ENCODE measurements at regions not wholly inside any gene's neighbourhood (a gene's known extent, or its start where the extent isn't known, plus 50 kb on each side); places are given as distances from the start of the nearest gene placed in this dataset.
"Not testable (repeated sequence)": the region's sequence is repeated elsewhere in the genome, so short reads cannot be mapped to it uniquely, and the experiment has no call there.

DNA sequence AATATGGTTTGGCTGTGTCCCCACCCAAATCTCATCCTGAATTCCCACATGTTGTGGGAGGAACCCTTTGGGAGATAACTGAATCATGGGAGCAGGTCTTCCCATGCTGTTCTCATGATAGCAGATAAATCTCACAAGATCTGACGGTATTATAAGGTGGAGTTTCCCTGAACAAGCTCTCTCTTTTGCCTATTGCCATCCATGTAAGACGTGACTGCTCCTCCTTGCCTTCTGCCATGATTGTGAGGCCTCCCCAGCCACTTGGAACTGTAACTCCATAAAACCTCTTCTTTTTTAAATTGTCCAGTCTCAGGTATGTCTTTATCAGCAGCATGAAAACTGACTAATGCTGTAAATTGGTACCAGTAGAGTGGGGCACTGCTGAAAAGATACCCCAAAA lies 103.3 kb upstream of the LYPLAL1 start:
- not testable (repeated sequence) for DNase-seq

- no peak for DNase-seq
Measured at GRCh38 chr1:219071209-219071608, 102.5 kb upstream of the LYPLAL1 start.

DNA sequence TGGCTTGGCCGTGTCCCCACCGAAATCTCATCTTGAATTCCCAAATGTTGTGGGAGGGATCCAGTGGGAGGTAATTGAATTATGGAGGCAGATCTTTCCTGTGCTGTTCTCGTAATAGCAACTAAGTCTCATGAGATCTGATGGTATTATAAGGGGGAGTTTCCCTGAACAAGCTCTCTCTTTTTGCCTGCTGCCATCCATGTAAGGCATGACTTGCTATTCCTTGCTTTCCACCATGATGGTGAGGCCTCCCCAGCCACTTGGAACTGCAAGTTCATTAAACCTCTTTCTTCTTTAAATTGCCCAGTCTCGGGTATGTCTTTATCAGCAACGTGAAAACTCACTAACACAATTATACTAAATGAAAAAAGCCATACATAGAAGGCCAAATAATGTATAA lies 101.3 kb upstream of the LYPLAL1 start:
- no peak for DNase-seq

GRCh38 chr1:219074084-219074728 lies 99.5 kb upstream of the LYPLAL1 start:
- no peak for DNase-seq

DNA sequence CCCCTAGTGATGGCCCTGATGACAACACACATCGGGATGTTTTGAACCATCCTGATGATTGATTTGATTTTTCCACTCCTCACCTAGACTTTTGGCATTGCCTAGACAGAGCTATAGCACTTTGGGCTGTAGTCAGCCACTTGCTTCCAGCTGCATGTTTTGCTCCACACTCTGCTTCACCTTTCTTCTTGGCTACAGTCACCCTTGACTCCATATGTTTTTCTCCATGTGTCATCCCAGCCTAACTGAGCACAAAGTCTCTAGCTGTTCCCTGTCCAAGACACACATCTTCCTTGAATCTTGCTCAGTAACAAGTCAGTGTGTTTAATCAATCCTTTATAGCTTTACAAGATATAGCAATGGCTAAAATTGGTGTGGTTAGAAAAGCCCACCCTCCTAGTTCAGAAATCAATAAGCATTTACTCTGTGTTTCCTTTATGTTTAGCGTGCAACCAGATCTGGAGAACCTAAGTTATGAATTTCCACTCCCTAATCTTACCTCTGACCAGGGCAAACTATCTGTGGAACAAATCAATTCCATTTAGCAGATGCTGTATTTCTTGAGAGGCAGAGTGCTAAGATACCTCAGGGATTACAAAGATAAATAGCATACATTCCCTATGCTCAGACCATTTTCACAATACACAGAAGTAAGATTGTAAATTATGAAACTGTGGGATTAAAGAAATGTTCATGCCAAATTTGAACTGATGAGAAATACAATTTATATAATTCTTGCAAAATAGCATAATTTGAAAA lies 98.4 kb upstream of the LYPLAL1 start:
- DNase-seq = no peak

- DNase-seq = no peak
Measured at GRCh38 chr1:219076326-219076937, 97.2 kb upstream of the LYPLAL1 start.

DNA sequence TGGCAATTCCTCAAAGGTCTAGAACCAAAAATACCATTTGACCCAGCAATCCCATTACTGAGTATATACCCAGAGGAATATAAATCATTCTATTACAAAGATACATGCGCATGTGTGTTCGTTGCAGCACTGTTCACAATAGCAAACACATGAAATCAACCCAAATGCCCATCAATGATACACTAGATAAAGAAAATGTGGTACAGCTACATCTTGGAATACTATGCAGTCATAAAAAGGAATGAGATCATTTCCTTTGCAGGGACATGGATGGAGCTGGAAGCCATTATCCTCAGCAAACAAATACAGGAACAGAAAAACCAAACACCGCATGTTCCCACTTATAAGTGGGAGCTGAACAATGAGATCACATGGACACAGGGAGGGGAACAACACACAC lies 95.9 kb upstream of the LYPLAL1 start:
- DNase-seq = not testable (repeated sequence)

DNA sequence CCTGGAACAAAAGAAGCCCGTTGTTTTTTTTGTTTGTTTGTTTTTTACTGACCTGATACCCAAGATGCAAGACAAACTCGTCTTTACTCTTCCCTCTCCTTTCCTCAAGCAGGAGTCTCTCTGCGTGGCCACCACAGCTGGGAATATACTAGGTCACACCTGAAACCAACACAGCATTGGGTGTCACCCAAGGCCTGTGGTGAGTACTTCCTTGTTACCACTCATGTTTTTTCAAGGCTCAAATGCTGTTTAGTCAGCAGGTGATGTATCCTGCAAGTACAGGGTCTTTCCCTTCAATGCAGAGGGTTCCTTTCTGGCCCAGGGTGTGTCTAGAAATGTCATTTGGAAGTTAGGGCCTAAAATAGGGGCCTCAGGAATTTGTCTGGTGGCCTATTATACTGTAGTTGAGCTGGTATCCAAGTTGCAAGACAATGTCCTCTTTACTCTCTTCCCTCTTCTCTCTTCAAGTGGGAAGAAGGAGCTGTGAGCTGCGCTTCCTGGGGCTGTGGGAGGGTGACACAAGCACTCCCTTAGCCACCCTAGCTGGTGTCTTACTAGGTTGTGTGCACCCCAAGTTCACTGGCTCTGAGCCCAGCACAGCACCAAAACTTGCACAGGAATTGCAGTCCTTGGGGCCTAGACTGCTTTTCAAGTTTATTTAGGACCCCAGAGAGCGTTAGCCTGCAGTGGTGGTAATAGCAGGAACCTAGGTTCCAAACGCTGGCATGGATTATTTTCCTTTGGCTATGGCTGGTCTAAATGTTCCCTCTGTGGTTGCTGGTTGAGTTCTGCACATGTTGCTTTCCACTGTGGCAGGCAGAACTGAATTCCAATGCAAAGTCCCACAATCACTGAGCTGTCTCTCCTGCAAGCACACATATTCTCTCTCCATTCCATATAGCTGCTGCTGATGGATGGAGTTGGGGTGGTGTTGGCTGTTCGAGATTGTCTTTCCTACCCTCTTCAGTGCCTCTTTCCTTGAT lies 91.4 kb upstream of the LYPLAL1 start:
- DNase-seq = no peak

DNA sequence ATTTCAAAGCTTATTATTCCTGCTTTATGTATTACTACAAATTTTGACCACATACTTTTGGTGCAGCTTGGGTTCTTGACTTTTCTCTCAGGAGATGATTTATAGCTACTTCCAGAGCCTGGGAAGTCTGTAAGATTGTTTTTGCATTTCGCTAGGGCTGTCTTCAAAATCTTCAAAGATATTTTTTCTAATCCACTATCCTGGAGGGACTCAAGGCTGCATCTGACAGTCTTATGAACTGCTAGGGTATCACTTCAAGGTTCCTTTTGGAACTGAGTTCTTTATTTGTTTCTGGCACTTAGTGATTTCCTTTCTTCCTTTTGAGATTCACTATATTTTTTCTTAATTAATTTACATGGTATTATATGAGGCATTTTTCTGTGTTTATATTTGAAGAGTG lies 90.0 kb upstream of the LYPLAL1 start:
- DNase-seq = no peak

DNA sequence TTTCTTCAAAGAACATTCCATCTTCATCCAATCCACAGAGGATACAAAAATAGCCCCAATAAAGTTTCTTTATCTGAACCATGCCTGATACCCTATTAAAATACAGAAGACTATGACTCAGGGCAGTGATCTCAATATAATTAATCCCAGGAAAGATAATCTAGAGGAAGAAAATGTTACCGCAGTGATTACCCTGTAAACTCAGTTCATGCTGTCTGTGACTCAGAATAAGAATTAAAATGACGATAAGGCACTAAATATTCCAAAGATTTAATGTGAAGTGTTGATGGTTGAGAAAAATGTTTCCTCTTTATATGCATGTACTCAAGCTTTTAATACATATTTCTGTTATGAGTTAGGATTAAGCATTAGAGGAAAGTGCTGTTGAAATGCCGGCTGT lies 88.6 kb upstream of the LYPLAL1 start:
- DNase-seq = no peak

DNA sequence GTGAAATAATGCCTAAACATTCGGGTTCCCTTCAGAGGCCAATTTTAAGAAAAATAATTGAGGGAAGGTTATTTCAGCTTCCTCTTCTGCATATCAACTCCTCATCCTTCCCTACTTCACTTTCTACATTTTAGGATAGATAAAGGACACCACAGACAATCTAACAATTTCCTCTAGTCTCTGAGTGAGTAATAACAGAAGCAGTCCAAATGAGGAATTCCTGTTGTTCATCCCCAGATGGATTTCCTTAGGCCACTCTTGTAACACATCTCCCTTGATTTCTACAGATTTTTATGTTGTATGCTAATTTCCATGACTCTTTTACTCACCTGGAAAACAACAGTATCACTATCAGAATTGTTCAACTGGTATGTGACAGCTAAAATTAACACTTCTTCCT lies 87.7 kb upstream of the LYPLAL1 start:
- DNase-seq = no peak

GRCh38 chr1:219086956-219087469 lies 86.7 kb upstream of the LYPLAL1 start:
- DNase-seq = no peak

GRCh38 chr1:219088778-219089557 lies 84.7 kb upstream of the LYPLAL1 start:
- DNase-seq = no peak

DNA sequence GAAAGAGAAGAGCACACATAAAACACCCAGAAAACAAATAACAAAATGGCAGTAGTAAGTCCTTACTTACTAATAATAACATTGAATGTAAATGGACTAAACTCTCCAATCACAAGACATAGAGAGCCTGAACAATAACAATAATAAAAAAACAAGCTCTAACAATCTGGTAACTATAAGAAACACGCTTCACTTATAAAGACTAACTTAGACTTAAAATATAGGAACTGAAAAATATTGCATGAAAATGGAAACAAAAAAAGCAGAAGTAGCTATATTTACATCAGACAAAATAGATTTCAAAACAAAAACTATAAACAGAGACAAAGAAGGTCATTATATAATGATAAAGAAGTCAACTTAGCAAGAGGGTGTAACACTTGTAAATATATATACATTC lies 83.1 kb upstream of the LYPLAL1 start:
- no peak for DNase-seq

GRCh38 chr1:219092206-219092605 lies 81.5 kb upstream of the LYPLAL1 start:
- no peak for DNase-seq

- no peak for DNase-seq
Measured at GRCh38 chr1:219099307-219099706, 74.4 kb upstream of the LYPLAL1 start.

- DNase-seq = no peak
Measured at GRCh38 chr1:219100059-219100458, 73.6 kb upstream of the LYPLAL1 start.

- DNase-seq = not testable (repeated sequence)
Measured at GRCh38 chr1:219102466-219102865, 71.2 kb upstream of the LYPLAL1 start.

- no peak for DNase-seq
Measured at GRCh38 chr1:219105893-219106292, 67.8 kb upstream of the LYPLAL1 start.

- no peak for DNase-seq
Measured at GRCh38 chr1:219109424-219110018, 64.2 kb upstream of the LYPLAL1 start.

GRCh38 chr1:219113261-219113660 lies 60.4 kb upstream of the LYPLAL1 start:
- no peak for DNase-seq

Data from T-helper 9 cell (primary cell).